HG03520 (cell line): ENCODE measurements at regions not wholly inside any gene's neighbourhood (a gene's known extent, or its start where the extent isn't known, plus 50 kb on each side); places are given as distances from the start of the nearest gene placed in this dataset.

Experiments used
- ATAC-seq: cut with Tn5 transposase; IDR thresholded peaks from one replicate; pipeline ENCODE4 v1.9.1; 2021; ENCODE audit warnings: mild to moderate bottlenecking, moderate library complexity; ENCODE audit not compliant: unreplicated experiment

DNA sequence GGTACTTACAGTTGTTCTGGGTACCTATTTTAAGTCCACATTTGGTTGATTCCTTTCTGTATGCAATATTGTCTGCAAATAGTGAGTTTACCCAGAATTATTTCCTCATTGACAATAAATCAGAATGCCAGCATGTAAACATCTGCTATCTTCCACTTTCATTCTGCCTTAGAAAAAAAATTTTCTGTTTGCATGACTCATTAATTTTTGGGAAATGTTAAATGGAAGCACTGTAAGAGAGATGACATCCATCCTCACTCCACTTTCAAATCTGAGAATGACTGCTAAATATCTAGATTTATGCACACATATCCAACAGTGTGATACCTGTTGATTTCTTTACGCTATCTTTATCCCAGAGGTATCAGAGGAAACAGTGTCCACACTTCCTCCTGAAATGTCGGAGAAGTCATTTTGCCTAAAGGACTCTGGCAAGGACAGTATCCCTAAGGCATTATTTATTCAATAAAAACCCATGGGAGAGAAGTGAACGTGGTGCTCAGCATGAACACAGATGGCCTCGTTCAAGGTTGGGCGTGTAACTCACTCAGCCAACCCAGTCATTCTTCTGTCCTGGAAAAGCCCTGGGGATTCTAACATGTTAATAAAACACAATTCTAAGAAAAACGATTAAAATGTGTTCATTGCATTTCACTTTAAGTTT, 780.9 kb downstream of the QKI start:
- no peak for ATAC-seq

DNA sequence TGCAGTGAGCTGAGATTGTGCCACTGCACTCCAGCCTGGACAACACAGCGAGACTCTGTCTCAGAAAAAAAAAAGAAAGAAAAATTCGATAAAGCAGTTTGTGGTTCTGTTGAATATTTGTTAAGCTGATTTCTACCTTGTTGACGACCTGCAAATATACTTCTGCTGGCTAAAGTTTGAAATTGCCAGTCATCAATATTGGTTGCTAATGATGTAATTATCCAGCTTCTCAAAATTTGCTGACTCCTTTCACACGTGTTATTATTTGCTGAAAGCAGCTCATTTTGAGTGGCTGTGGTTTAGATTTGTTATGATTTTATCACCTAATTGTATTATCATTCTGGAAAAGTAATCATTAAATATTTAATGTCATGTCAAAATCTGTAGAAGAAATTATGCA, 774.3 kb downstream of the QKI start:
- no peak for ATAC-seq

DNA sequence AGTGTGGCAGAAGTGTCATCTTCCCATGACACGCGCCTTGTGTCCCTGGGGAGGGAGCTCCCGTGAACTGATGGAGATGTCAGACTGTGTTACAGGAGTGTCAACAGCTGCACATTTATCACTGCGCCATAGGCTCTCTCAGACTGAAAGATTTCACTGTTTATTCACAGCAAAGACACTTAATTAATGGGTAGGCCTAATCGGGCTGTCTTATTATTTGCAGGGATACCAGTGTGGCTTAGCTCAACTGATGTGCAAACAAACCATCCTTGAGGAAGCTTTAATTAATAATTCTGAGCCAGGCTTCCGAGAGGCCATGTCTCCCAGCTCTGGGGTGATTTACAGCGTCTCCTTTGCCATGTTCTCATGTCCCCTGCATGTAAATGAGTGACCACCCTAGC, 771.0 kb downstream of the QKI start:
- ATAC-seq = no peak

DNA sequence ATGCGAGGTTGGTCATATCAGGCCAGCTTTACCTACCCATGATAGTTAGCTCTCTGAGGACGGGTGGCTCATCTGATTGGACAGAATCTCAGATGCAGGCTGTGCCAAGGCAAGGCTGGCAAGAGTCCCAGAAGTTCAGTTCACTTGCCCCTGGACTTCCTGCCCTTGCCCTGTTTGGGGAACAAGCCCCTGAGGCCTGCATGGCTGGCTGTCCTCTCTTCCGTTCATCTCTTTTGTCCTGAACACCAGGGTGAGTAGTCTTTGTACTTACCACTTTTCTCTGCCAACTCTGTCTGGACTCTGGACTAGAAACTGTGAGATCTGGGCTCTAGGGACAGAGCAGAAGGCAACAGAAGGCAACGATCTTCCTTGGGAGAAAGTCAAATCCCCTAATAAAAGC, 769.9 kb downstream of the QKI start:
- no peak for ATAC-seq

DNA sequence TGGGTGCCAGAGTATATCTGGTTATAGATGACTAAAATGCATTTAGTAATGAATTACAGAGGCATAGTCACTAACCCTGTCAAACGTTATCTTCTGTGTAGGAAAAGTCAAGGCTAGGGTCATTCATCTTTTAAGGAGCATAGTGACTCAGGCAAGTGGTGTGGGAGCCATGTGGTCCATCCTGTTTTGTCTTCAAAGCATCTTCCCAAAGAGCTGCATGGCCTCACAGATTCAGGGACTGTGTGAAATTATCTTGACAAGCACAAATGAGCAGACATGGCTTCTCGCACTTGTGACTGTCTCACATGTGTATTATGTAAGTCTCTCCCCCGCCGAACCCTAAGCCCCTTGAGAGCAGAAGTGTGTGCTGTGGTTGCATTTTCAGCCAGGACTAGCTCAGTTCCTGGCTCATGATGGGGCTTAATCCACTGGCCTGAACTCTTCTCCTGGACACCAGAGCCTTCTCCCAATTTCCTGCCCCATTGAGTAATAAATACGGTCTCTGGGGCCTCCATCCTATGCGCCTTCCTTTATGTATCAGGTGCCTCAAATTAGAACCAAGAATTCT, 769.1 kb downstream of the QKI start:
- ATAC-seq = no peak

DNA sequence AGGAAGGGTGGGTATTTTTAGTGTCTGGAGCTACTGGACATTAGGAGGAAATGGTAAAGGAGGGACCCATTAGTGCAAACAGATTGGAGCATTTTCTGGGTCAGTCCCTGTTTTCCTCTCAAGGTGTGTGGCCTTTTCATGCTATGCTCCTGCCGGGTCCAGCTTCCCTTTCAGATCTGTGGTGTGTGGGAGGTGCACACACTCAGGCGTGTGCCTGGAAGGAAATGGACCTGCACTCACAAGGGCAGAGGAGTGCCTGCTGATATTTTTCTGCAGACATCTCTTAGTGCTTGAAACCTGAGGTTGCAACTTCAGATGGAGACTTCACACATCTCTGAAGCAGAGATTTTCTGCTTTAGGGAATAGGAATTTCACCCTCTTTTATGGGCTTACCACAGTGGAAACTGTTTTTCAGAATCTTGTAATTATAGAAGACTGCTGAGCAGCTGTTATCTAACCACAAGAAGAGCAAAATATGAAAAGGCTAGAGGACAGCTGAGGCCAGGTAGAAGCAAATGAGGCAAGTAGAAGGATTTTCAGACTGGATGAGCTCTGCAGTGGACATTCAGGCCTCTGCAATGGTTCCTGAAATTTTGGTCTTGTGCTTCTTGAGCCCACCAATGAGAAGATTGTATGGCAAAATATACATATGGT, 764.3 kb downstream of the QKI start:
- no peak for ATAC-seq

DNA sequence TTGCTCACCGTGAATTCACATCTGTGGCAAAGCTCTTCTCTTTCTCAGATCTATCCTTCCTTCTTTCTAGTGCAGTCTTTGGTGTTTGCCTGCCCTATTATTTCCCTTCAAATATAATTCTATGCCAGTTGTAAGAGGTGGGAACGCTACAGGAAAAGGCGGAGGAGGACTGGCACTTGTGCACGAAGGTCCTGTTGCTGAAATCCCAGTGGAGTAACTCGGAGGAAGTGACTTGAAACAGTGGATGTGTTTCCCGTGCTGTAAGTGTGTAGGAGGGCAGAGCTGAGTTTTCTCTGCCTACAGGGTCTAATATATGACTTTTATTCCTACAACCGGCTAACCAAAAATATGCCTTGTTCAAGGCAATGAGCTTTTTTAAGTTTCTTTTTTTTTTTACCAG, 754.8 kb downstream of the QKI start:
- ATAC-seq = no peak

DNA sequence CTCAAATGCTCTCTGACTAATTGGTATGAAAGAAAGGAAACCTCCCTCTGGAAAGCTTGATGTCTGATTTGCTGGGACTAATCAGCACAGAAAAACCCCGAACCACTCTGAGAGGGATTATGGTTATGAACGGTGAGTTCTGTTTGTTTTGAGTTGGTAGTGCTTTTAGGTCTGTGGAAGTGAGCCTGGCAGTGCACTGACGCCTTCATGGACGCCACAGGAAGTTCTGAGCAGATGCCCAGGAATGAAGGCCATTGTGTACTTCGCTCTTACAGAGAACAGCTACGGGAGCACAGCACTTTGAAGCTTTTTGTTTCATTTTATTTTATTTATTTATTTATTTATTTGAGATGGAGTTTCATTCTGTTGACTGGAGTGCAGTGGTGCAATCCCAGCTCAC, 754.1 kb downstream of the QKI start:
- ATAC-seq = no peak

DNA sequence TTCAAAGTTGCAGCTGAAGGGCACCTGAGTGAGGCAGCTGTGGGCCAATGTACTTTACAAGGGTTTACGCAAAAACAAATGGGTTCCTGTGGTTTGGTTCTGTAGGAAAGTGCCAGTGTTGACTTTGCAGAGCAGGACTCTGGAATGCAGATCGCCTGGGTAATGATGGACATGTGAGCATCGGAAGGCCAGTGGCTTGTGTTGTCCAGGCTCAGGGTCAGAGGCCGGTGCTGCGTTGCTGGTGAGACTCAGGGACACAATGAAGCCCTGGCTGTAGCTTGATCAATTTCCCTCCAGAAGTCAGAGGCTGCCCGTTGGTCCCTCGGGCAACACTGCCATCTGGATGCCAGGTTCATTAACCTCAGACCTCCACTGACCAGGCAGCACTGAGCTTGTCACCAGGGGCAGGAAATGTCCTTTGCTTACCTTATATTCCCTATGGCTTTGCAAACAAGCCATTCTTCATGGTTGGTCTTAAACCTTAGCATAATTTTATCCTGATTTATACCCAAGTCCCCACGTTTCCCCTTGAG, 753.4 kb downstream of the QKI start:
- no peak for ATAC-seq

DNA sequence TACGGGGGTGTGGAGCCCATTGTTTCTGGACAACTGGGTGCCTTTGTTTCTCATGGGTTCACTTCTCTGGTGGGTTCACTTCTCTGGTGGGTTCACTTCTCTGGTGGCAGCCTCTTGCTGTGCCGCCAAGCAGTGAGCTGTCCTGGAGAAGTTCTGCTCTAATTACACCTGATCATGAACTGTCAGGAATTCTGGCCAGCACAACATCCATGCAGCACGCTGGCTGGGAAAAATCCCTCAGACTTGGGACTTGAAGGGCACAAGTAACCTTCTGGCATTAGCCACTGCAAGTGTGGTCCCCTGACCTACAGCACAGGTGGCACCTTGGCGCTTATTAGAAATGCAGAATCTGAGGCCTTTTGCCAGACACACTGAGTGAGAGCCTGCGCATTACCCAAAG, 752.5 kb downstream of the QKI start:
- no peak for ATAC-seq

DNA sequence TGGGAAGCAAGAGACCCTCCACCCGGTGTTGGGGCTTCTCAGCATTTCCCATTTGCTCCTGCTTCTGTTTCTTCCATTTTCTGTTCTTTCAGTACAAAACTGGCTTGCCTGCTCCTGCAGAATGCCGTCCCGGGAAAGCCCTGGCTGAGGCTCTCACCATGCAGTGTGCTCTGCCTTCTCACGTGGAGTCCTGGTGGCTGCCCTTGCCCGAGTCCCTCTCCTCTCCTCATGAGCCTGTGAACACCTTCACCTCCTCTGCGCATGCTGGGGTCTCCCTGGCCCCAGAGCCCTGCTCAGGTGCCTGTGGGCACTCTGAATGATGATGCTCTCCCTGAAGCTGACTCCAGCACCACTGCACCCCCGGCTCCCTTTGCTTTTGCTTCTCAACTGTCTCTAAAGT, 752.0 kb downstream of the QKI start:
- no peak for ATAC-seq

DNA sequence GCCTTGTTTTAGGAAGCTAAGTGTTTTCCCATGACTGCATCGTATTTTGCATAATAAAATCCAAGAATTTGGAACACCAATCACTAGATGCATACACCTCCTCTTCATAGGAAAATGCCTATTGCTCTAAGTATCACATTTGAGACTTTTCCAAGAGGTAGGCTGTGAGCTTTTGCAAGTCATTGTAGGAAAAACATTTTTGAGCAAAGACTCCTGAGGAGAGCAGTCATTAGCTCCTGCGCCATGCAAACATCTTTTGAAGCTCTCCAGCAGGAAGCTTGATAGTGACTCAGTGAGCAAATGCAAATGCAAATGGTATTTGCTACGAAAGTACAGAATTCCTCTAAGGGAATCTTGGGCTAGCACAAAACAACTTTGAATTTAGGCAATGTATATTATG, 750.4 kb downstream of the QKI start:
- no peak for ATAC-seq

DNA sequence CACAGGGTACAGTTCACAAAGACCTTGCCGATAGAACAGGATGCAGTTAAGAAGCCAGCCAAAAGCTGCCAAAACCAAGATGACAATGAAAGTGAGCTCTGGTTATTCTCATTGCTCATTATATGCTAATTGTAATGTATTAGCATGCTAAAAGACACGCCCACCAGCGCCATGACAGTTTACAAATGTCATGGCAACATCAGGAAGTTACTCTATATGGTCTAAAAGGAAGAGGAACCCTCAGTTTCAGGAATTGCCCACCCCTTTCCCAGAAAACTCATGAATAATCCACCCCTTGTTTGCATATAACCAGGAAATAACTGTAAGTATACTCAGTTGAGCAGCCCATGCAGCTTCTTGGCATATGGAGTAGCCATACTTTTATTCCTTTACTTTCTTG, 748.7 kb downstream of the QKI start:
- ATAC-seq = no peak

DNA sequence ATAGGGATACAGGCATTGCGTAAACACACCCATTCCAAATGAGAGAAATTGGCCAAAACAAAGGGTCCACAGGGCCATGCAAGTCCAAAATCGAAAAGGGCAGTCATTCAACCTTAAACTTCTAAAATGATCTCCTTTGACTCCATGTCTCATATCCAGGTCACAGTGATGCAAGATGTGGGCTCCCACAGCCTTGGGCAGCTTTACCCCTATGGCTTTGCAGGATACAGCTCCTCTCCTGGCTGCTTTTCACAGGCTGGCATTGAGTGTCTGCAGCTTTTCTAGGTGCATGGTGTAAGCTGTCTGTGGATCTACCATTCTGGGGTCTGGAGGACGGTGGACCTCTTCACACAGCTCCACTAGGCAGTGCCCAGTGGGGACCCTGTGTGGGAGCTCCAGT, 744.5 kb downstream of the QKI start:
- no peak for ATAC-seq

DNA sequence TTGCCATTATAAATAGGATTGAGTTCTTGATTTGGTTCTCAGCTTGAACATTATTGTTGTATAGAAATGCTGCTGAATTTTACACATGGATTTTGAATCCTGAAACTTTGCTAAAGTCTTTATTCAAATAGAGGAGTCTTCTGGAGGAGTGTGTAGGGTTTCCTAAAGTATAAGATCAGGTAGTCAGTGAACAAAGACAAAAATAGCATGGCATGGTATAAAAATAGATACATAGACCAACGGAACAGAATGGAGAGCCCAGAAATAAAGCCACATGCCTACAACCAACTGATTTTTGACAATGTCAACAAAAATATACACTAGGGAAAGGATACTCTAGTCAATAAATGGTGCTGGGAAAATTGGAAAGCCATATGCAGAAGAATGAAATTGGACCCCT, 740.1 kb downstream of the QKI start:
- ATAC-seq = no peak

DNA sequence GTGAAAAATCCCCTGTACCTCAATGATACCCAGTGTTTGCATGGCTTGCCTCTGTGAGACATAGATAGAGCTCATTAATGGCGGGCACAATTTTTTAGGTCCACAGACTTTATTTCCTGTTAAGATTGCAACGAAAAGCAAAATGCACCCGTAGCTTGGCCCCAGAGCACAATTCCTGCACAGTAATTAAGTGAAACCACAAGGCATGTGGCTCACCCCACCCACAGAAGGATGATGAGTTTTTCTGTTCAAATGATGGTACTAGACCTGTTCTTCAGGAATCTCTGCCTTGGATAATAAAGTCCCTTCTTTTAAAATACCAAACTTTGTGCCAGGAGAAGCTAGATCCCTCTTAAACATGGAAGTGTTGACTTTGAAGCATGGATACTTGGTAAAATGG, 738.1 kb downstream of the QKI start:
- ATAC-seq = no peak

DNA sequence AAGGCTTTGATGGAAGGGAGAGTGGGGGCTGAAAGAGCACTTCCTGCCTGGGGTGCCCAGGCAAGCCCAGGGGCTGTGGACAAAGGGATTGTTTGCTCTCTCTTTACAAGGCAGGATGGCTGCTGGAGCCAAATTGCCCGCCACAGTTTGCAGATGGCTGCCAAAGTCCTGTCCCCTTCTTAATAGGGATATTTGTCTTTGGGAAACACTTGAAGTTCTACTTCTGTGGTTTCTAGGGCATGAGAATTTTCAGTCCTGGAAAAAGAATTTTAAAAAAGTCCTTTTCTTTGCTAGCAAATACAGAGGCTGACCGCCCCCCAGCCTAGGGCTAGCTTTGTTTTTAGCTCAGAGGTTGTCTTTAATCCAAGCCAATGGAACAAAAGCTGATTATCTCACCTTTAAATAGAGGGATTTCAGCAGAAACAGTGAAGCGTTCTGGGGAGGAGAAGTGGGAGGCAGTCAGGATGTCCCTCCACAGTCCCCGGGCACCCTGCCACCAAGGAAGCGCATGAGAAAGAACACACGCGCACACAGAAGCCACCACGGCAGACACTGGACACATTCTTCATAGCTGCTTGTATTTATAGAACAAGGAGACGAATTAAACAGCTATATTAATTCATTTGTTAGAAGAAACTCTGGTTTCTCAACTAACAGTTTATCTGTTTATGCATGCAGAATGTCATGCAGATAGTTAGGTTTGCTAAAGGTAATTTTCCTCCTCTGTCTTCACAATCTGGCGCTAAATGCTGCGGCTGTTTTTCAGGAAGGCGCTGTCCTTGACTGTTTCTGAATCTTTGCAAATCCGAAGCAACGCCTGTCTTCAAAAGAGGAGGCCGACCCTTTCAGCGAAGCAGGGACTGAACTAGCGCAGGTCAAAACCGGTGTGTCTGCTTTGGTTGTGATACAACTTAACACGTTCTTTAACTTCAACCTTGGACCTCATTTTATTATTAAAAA, 736.9 kb downstream of the QKI start:
- ATAC-seq = no peak

DNA sequence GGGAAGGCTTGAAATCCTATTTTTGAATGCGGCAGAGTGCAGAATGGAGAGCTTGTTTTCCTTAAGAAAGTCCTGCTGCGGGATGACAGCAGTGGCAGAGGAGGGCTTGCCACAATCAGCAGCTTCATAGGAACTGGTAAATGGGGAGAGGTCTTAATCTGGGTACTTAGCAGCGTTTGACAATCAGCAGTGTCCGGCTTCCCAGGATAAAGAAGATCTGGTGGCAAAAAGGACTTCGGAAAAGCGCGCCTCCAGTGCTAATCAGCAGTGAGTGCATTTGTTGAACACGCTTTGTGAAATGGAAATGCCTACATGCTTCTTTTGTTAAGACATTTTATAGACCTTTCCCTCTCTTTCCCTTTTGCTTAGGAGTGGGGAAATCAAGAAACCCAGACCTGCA, 735.7 kb downstream of the QKI start:
- no peak for ATAC-seq

DNA sequence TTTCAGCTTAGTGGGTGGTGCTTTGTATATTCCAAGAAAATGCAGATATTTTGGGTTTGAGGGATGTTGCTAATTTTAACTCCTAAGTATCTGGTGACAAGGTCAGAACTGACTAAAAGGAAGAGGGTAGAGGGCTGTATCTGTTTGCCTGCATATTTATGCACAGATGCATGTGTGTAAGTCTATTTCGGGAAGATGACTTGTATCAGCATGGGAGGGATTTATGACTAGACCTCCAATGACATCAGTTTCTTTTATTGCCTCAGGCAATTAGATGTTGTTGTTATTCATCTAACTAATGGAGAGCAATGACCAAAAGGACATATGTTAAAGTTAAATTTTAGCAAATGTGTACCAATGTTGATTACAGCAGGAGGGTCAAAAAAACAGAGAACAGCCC, 734.3 kb downstream of the QKI start:
- ATAC-seq = no peak

DNA sequence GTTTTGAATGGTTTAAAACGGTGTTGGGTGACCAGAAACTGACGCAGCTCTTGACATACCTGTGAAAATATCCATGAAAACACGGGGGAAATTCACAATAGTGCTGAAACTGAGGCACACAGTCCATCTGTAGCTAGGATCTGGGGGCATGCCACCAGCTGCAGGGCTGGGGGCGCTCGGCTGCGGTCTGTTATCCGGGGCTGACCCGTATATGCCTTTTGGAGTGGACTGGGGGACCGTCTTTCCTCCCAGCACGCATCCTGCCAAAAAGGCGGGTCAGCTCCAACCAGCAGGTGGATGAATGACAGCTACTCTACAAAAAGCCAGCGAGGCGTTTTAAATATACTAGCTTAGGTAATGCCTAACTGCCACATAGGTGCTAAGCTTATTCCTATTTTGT, 729.8 kb downstream of the QKI start:
- ATAC-seq = no peak

DNA sequence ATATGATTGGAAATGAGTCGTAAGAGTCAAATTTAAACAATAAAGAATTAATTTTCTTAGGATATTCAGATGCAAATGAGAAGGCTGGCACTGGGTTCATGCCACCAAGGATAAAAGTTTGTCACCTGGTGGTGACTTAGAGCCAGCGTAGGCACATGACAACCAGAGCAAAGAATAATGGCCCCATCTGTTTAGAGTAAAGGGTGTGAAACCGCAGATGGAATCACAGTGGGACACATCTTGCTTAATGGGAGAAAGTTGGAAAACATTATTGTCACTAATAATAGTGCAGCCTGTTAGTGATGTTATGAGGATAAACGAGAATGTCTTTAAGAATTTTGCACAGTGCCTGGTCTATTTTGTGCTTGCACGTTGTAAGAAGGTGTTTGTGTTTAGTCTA, 727.8 kb downstream of the QKI start:
- ATAC-seq = no peak
